GM21360 (cell line): ENCODE measurements at regions not wholly inside any gene's neighbourhood (a gene's known extent, or its start where the extent isn't known, plus 50 kb on each side); places are given as distances from the start of the nearest gene placed in this dataset.
"Not testable (repeated sequence)": the region's sequence is repeated elsewhere in the genome, so short reads cannot be mapped to it uniquely, and the experiment has no call there.

ENCODE experiments used
- ATAC-seq: cut with Tn5 transposase; IDR thresholded peaks from one replicate; pipeline ENCODE4 v1.9.1; 2021; ENCODE audit warnings: mild to moderate bottlenecking, moderate library complexity; ENCODE audit not compliant: unreplicated experiment

GRCh38 chr7:69418869-69419670 lies 179.2 kb upstream of the AUTS2 start:
- no peak for ATAC-seq

GRCh38 chr7:69419934-69420333 lies 178.3 kb upstream of the AUTS2 start:
- no peak for ATAC-seq

GRCh38 chr7:69422574-69422985 lies 175.7 kb upstream of the AUTS2 start:
- no peak for ATAC-seq

GRCh38 chr7:69426705-69427104 lies 171.6 kb upstream of the AUTS2 start:
- ATAC-seq = no peak

GRCh38 chr7:69428089-69428488 lies 170.2 kb upstream of the AUTS2 start:
- no peak for ATAC-seq

- no peak for ATAC-seq
Measured at GRCh38 chr7:69429911-69430383, 168.3 kb upstream of the AUTS2 start.

- no peak for ATAC-seq
Measured at GRCh38 chr7:69430384-69431021, 167.8 kb upstream of the AUTS2 start.

- ATAC-seq = no peak
Measured at GRCh38 chr7:69431626-69432025, 166.6 kb upstream of the AUTS2 start.

- not testable (repeated sequence) for ATAC-seq
Measured at GRCh38 chr7:69432276-69432675, 166.0 kb upstream of the AUTS2 start.

- ATAC-seq = no peak
Measured at GRCh38 chr7:69433081-69433480, 165.2 kb upstream of the AUTS2 start.

- ATAC-seq = no peak
Measured at GRCh38 chr7:69434398-69434815, 163.9 kb upstream of the AUTS2 start.

GRCh38 chr7:69435711-69436110 lies 162.6 kb upstream of the AUTS2 start:
- ATAC-seq = no peak

- ATAC-seq = no peak
Measured at GRCh38 chr7:69436946-69437345, 161.3 kb upstream of the AUTS2 start.

- ATAC-seq = no peak
Measured at GRCh38 chr7:69438584-69439412, 159.5 kb upstream of the AUTS2 start.

- ATAC-seq = no peak
Measured at GRCh38 chr7:69439636-69440325, 158.5 kb upstream of the AUTS2 start.

- no peak for ATAC-seq
Measured at GRCh38 chr7:69440976-69441375, 157.3 kb upstream of the AUTS2 start.

GRCh38 chr7:69443136-69443535 lies 155.1 kb upstream of the AUTS2 start:
- no peak for ATAC-seq

- ATAC-seq = no peak
Measured at GRCh38 chr7:69445541-69445940, 152.7 kb upstream of the AUTS2 start.

- not testable (repeated sequence) for ATAC-seq
Measured at GRCh38 chr7:69446213-69446612, 152.1 kb upstream of the AUTS2 start.

- ATAC-seq = no peak
Measured at GRCh38 chr7:69448071-69448470, 150.2 kb upstream of the AUTS2 start.

- no peak for ATAC-seq
Measured at GRCh38 chr7:69450456-69450855, 147.8 kb upstream of the AUTS2 start.
